Suprapubic skin (tissue), 4 donors: ENCODE measurements at regions not wholly inside any gene's neighbourhood (a gene's known extent, or its start where the extent isn't known, plus 50 kb on each side); places are given as distances from the start of the nearest gene placed in this dataset.

Experiments used
- DNase-seq, 2 donors: peaks; one replicate each; pipeline ENCODE4 v3.0.0-alpha.2; 2019; ENCODE audit warnings: low spot score in 2 of 2
- H3K27ac ChIP-seq: fragments of 200-600 bp; sonication (generic); one replicate; pipeline ENCODE4 v1.5.1; 2019
- H3K27me3 ChIP-seq: fragments of 200-600 bp; sonication (generic); one replicate; pipeline ENCODE4 v1.5.1; 2019
- H3K36me3 ChIP-seq: fragments of 200-600 bp; sonication (generic); one replicate; pipeline ENCODE4 v1.5.1; 2019
- H3K4me1 ChIP-seq: fragments of 200-600 bp; sonication (generic); one replicate; pipeline ENCODE4 v1.5.1; 2019
- H3K4me3 ChIP-seq: fragments of 200-600 bp; sonication (generic); one replicate; pipeline ENCODE4 v1.5.1; 2019; ENCODE audit warnings: mild to moderate bottlenecking
- H3K9me3 ChIP-seq: fragments of 200-600 bp; sonication (generic); one replicate; pipeline ENCODE4 v1.5.1; 2019
- EP300 ChIP-seq: sonication (generic); formaldehyde crosslinking; IDR thresholded peaks from one replicate; pipeline ENCODE4 v1.6.1; 2017; ENCODE audit warnings: antibody characterized with exemption
- POLR2A ChIP-seq, 2 donors: fragments of 450-650 bp; IDR thresholded peaks; one replicate each; pipeline ENCODE4 v1.6.1; 2017; ENCODE audit warnings: antibody characterized with exemption in 2 of 2, mild to moderate bottlenecking in 2 of 2, moderate library complexity in 2 of 2
- POLR2AphosphoS5 ChIP-seq, 3 donors: sonication (generic); formaldehyde crosslinking; IDR thresholded peaks; one replicate each; pipeline ENCODE4 v1.6.1; 2017; ENCODE audit warnings: antibody characterized with exemption in 3 of 3
- WGBS: methylation state at CpG from one replicate; pipeline ENCODE4 v1.1.5; 2018; 5-methylcytosine and 5-hydroxymethylcytosine counted together
- TF ChIP-seq, protein P1 (sequence below), 2 donors: fragments of 200-600 bp in 1 of 2; fragments of 450-650 bp in 1 of 2; sonication (generic) in 1 of 2; IDR thresholded peaks; one replicate each; pipeline ENCODE4 v1.5.1; 2016 to 2019; ENCODE audit warnings: antibody characterized with exemption in 2 of 2, mild to moderate bottlenecking in 1 of 2, moderate library complexity in 1 of 2

DNA sequence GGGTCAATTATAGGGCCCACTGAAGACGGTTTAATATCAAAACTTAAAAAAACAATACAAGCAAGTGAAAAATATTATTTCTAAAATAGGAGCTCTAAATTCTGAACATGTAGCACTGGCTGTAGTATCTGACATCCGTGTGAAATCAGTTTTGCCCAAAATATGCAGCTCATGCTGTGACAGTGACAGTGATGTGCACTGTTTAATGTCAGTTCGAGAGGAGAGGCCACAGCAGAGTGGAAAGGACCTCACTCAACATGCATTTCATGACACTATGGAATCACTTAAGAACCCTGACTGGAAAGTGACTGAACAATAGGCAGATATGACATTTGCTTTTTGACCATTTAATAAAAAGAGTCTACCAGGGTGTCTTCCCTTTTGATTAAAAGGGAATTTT, 397.0 kb downstream of the FRK start:
- Histone ChIP-seq H3K9me3 (no peaks in the 10 kb centered on the region), H3K27me3 (no peaks in the 10 kb centered on the region), H3K36me3 (no peaks in the 10 kb centered on the region), H3K4me3 (no peak overlapping the region), H3K27ac (no peak overlapping the region), H3K4me1 (no peaks in the 10 kb centered on the region)
- WGBS = 53% methylated on average over 3 of the region's 3 CpGs
- no peak for DNase-seq
- no peak for TF ChIP-seq POLR2A (IDR thresholded peaks at IDR 0.05)
- TF ChIP-seq EP300 = no peak
- TF ChIP-seq, protein P1, sequence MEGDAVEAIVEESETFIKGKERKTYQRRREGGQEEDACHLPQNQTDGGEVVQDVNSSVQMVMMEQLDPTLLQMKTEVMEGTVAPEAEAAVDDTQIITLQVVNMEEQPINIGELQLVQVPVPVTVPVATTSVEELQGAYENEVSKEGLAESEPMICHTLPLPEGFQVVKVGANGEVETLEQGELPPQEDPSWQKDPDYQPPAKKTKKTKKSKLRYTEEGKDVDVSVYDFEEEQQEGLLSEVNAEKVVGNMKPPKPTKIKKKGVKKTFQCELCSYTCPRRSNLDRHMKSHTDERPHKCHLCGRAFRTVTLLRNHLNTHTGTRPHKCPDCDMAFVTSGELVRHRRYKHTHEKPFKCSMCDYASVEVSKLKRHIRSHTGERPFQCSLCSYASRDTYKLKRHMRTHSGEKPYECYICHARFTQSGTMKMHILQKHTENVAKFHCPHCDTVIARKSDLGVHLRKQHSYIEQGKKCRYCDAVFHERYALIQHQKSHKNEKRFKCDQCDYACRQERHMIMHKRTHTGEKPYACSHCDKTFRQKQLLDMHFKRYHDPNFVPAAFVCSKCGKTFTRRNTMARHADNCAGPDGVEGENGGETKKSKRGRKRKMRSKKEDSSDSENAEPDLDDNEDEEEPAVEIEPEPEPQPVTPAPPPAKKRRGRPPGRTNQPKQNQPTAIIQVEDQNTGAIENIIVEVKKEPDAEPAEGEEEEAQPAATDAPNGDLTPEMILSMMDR (IDR thresholded peaks at IDR 0.05) = no peak
- no peak for TF ChIP-seq POLR2AphosphoS5 (IDR thresholded peaks at IDR 0.05)

- no peak for DNase-seq
- no peak overlapping the region for H3K27ac ChIP-seq
- H3K4me3 ChIP-seq = no peak overlapping the region
- no peaks in the 10 kb centered on the region for H3K9me3 ChIP-seq
- 9% methylated on average over 2 of the region's 2 CpGs for WGBS
- H3K27me3 ChIP-seq = no peaks in the 10 kb centered on the region
- no peaks in the 10 kb centered on the region for H3K4me1 ChIP-seq
- TF ChIP-seq POLR2A (IDR thresholded peaks at IDR 0.05) = no peak
- TF ChIP-seq POLR2AphosphoS5 (IDR thresholded peaks at IDR 0.05) = no peak
- TF ChIP-seq, protein P1 (IDR thresholded peaks at IDR 0.05) = no peak
- no peak for TF ChIP-seq EP300
- H3K36me3 ChIP-seq = no peaks in the 10 kb centered on the region
Observed at GRCh38 chr6:115643762-115644161, 416.9 kb downstream of the FRK start.

GRCh38 chr6:115634887-115635286, 425.8 kb downstream of the FRK start:
- no peaks in the 10 kb centered on the region for H3K27me3 ChIP-seq
- no peak for DNase-seq
- no peak overlapping the region for H3K4me3 ChIP-seq

GRCh38 chr6:115634131-115634530, 426.6 kb downstream of the FRK start:
- TF ChIP-seq EP300 (no peak), POLR2A (IDR thresholded peaks at IDR 0.05) (no peak), POLR2AphosphoS5 (IDR thresholded peaks at IDR 0.05) (no peak)
- TF ChIP-seq, protein P1 (IDR thresholded peaks at IDR 0.05) = no peak
- H3K36me3 ChIP-seq = no peaks in the 10 kb centered on the region
- no peak overlapping the region for H3K4me3 ChIP-seq
- no peaks in the 10 kb centered on the region for H3K9me3 ChIP-seq
- H3K27me3 ChIP-seq = no peaks in the 10 kb centered on the region
- WGBS = 44% methylated on average over 2 of the region's 2 CpGs
- DNase-seq = no peak
- no peak overlapping the region for H3K27ac ChIP-seq
- no peaks in the 10 kb centered on the region for H3K4me1 ChIP-seq

More at GRCh38 chr6:115634887-115635286, 425.8 kb downstream of the FRK start:
- TF ChIP-seq EP300 = no peak
- TF ChIP-seq POLR2A (IDR thresholded peaks at IDR 0.05) = no peak
- Histone ChIP-seq H3K27ac (no peak overlapping the region), H3K4me1 (no peaks in the 10 kb centered on the region), H3K36me3 (no peaks in the 10 kb centered on the region), H3K9me3 (no peaks in the 10 kb centered on the region)

- TF ChIP-seq POLR2AphosphoS5 (IDR thresholded peaks at IDR 0.05) (no peak), EP300 (no peak), POLR2A (IDR thresholded peaks at IDR 0.05) (no peak)
- TF ChIP-seq, protein P1 (IDR thresholded peaks at IDR 0.05) = no peak
- no peaks in the 10 kb centered on the region for H3K4me1 ChIP-seq
- no peak overlapping the region for H3K27ac ChIP-seq
- no peak overlapping the region for H3K4me3 ChIP-seq
- H3K27me3 ChIP-seq = no peaks in the 10 kb centered on the region
- DNase-seq = no peak
- no peaks in the 10 kb centered on the region for H3K9me3 ChIP-seq
- no peaks in the 10 kb centered on the region for H3K36me3 ChIP-seq
Observed at GRCh38 chr6:115631028-115631427, 429.7 kb downstream of the FRK start.

- WGBS = 68% methylated on average over 4 of the region's 4 CpGs
Observed at GRCh38 chr6:115630424-115631024, 430.2 kb downstream of the FRK start.

More at GRCh38 chr6:115630424-115631024, 430.2 kb downstream of the FRK start:
- Histone ChIP-seq H3K4me3 (no peak overlapping the region), H3K27ac (no peak overlapping the region), H3K9me3 (no peaks in the 10 kb centered on the region), H3K4me1 (no peaks in the 10 kb centered on the region), H3K36me3 (no peaks in the 10 kb centered on the region), H3K27me3 (no peaks in the 10 kb centered on the region)
- DNase-seq = no peak
- TF ChIP-seq POLR2A (IDR thresholded peaks at IDR 0.05) (no peak), EP300 (no peak), POLR2AphosphoS5 (IDR thresholded peaks at IDR 0.05) (no peak)
- TF ChIP-seq, protein P1 (IDR thresholded peaks at IDR 0.05) = no peak
